DOHH2 (cell line): ENCODE measurements at regions not wholly inside any gene's neighbourhood (a gene's known extent, or its start where the extent isn't known, plus 50 kb on each side); places are given as distances from the start of the nearest gene placed in this dataset.
"Not testable (repeated sequence)": the region's sequence is repeated elsewhere in the genome, so short reads cannot be mapped to it uniquely, and the experiment has no call there.

Experiments used
- CTCF ChIP-seq: fragments of 200-600 bp; sonication (generic); IDR thresholded peaks from one replicate; pipeline ENCODE4 v1.5.1; 2014; ENCODE audit warnings: antibody characterized with exemption, mild to moderate bottlenecking, low read depth, low read length; ENCODE audit not compliant: poor library complexity, severe bottlenecking
- EZH2phosphoT487 ChIP-seq: fragments of 200-600 bp; sonication (generic); IDR thresholded peaks from 2 replicates; pipeline ENCODE4 v1.6.1; 2017; ENCODE audit warnings: borderline replicate concordance, mild to moderate bottlenecking, antibody characterized with exemption, low read length, moderate library complexity, mixed read lengths

DNA sequence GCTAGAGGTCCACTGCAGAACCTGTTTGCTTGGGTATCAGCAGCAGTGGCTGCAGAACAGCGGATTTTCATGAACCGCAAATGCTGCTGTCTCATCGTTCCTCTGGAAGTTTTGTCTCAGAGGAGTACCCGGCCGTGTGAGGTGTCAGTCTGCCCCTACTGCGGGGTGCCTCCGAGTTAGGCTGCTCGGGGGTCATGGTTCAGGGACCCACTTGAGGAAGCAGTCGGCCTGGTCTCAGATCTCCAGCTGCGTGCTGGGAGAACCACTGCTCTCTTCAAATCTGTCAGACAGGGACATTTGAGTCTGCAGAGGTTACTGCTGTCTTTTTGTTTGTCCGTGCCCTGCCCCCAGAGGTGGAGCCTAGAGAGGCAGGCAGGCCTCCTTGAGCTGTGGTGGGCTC lies 109.5 kb upstream of the TMEM196 start:
- TF ChIP-seq CTCF, EZH2phosphoT487: not testable (repeated sequence)
